ENCODE measurements at regions not wholly inside any gene's neighbourhood (a gene's known extent, or its start where the extent isn't known, plus 50 kb on each side); places are given as distances from the start of the nearest gene placed in this dataset.

GRCh38 chr14:30143627-30144026 is 216.0 kb upstream of the PRKD1 start:
- TF ChIP-seq CTCF (conservative IDR thresholded peaks at IDR 0.05; ENCODE audit: low read length) (no peak), EZH2phosphoT487 (IDR thresholded peaks at IDR 0.05; ENCODE audit: borderline replicate concordance) (no peak)

All from Loucy (cell line).